PC-3 (cell line): ENCODE measurements at regions not wholly inside any gene's neighbourhood (a gene's known extent, or its start where the extent isn't known, plus 50 kb on each side); places are given as distances from the start of the nearest gene placed in this dataset.

Source experiments
- CTCF ChIP-seq: fragments of 300-600 bp; sonication (generic); conservative IDR thresholded peaks from 2 replicates; pipeline ENCODE4 v1.5.1; 2017; ENCODE audit warnings: antibody characterized with exemption, low read depth, mild to moderate bottlenecking, low read length
- EZH2 ChIP-seq: fragments of 300-600 bp; sonication (generic); IDR thresholded peaks from one replicate; pipeline ENCODE4 v1.6.1; 2017; ENCODE audit warnings: antibody characterized with exemption, mild to moderate bottlenecking, low read length; ENCODE audit not compliant: unreplicated experiment
- EZH2phosphoT487 ChIP-seq: fragments of 300-600 bp; sonication (generic); IDR thresholded peaks from 2 replicates; pipeline ENCODE4 v1.6.1; 2018; ENCODE audit warnings: mild to moderate bottlenecking, antibody characterized with exemption, low read length, borderline replicate concordance

DNA sequence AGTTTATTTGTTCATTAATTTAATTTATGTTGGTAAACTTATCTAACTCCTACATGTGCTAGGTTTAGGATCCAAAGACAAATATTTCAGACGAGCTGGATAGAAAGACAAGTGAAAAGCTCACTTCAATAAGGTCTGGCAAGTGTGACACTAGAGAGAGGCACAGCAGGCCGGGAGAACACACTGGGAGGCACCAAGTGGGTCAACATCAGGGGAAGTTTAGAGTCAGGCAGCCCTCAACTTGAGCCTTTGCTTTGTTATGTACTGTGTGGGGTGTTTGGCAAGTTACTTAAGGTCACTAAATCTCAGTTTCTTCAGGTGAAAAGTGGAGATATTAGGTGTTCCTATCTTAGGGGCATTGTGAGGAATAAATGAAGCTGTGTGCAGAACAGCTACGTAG, 214.4 kb downstream of the PCSK1 start:
- TF ChIP-seq EZH2phosphoT487 (no peak), CTCF (no peak), EZH2 (no peak)
